ENCODE measurements at regions not wholly inside any gene's neighbourhood (a gene's known extent, or its start where the extent isn't known, plus 50 kb on each side); places are given as distances from the start of the nearest gene placed in this dataset.
"Not testable (repeated sequence)": the region's sequence is repeated elsewhere in the genome, so short reads cannot be mapped to it uniquely, and the experiment has no call there.

GRCh38 chr18:25494888-25495287, 142.9 kb upstream of the ZNF521 start:
- TF ChIP-seq ZFX (IDR thresholded peaks at IDR 0.05) (no peak), CTCF (conservative IDR thresholded peaks at IDR 0.05) (no peak)
- no peak overlapping the region for H3K27ac ChIP-seq

- no peak overlapping the region for H3K27ac ChIP-seq
- no peak for TF ChIP-seq CTCF (conservative IDR thresholded peaks at IDR 0.05)
- TF ChIP-seq ZFX (IDR thresholded peaks at IDR 0.05) = no peak
Observed at GRCh38 chr18:25493401-25493800, 141.4 kb upstream of the ZNF521 start.

GRCh38 chr18:25490316-25490715, 138.3 kb upstream of the ZNF521 start:
- no peak for TF ChIP-seq CTCF (conservative IDR thresholded peaks at IDR 0.05)
- no peak for TF ChIP-seq ZFX (IDR thresholded peaks at IDR 0.05)
- H3K27ac ChIP-seq = no peak overlapping the region

GRCh38 chr18:25473008-25473407, 121.0 kb upstream of the ZNF521 start:
- H3K27ac ChIP-seq = no peak overlapping the region
- TF ChIP-seq ZFX (IDR thresholded peaks at IDR 0.05) (no peak), CTCF (conservative IDR thresholded peaks at IDR 0.05) (no peak)

GRCh38 chr18:25470756-25471524, 119.0 kb upstream of the ZNF521 start:
- H3K27ac ChIP-seq = not testable (repeated sequence)

- H3K27ac ChIP-seq = no peak overlapping the region
- TF ChIP-seq CTCF (conservative IDR thresholded peaks at IDR 0.05) (no peak), ZFX (IDR thresholded peaks at IDR 0.05) (no peak)
Observed at GRCh38 chr18:25470062-25470461, 118.1 kb upstream of the ZNF521 start.

- TF ChIP-seq CTCF (conservative IDR thresholded peaks at IDR 0.05) (no peak), ZFX (IDR thresholded peaks at IDR 0.05) (no peak)
- H3K27ac ChIP-seq = no peak overlapping the region
Observed at GRCh38 chr18:25469489-25469888, 117.5 kb upstream of the ZNF521 start.
